Activated T-cell treated with anti-CD3 and anti-CD28 coated beads, Interleukin-2, amount 50 U/mL, for 48 hours (primary cell): ENCODE measurements at regions not wholly inside any gene's neighbourhood (a gene's known extent, or its start where the extent isn't known, plus 50 kb on each side); places are given as distances from the start of the nearest gene placed in this dataset.

Experiments
- DNase-seq, 2 experiments: peaks; one replicate each; pipeline ENCODE4 v3.0.0-alpha.2; 2020

GRCh38 chr2:9077691-9078090, 74.2 kb upstream of the MBOAT2 start:
- no peak for DNase-seq

- no peak for DNase-seq
These were observed 73.3 kb upstream of the MBOAT2 start for GRCh38 chr2:9076755-9077154.

GRCh38 chr2:9076210-9076609, 72.7 kb upstream of the MBOAT2 start:
- DNase-seq = no peak

GRCh38 chr2:9074930-9075329, 71.4 kb upstream of the MBOAT2 start:
- DNase-seq = no peak

- no peak for DNase-seq
These were observed 68.2 kb upstream of the MBOAT2 start for GRCh38 chr2:9071584-9072124.

- peak; percentile 25 to 38 for DNase-seq
These were observed 67.5 kb upstream of the MBOAT2 start for GRCh38 chr2:9071032-9071431.

GRCh38 chr2:9069543-9069942, 66.1 kb upstream of the MBOAT2 start:
- no peak for DNase-seq

GRCh38 chr2:9065901-9066300, 62.4 kb upstream of the MBOAT2 start:
- DNase-seq = no peak

- DNase-seq = no peak
These were observed 59.6 kb upstream of the MBOAT2 start for GRCh38 chr2:9063023-9063606.

GRCh38 chr2:9060819-9061218, 57.3 kb upstream of the MBOAT2 start:
- DNase-seq = no peak

- no peak for DNase-seq
These were observed 54.7 kb upstream of the MBOAT2 start for GRCh38 chr2:9057939-9058761.

- DNase-seq = no peak
These were observed 52.0 kb upstream of the MBOAT2 start for GRCh38 chr2:9055471-9055870.

GRCh38 chr2:9053534-9053931, 50.0 kb upstream of the MBOAT2 start:
- DNase-seq = no peak
